HG03457 (cell line): ENCODE measurements at regions not wholly inside any gene's neighbourhood (a gene's known extent, or its start where the extent isn't known, plus 50 kb on each side); places are given as distances from the start of the nearest gene placed in this dataset.
A peak's percentile ranks its signal among the peaks of the same experiment; 100 is the strongest.
"Not testable (repeated sequence)": the region's sequence is repeated elsewhere in the genome, so short reads cannot be mapped to it uniquely, and the experiment has no call there.

Experiments used
- ATAC-seq: cut with Tn5 transposase; IDR thresholded peaks from one replicate; pipeline ENCODE4 v1.9.1; 2021; ENCODE audit warnings: moderate number of reproducible peaks; ENCODE audit not compliant: unreplicated experiment

DNA sequence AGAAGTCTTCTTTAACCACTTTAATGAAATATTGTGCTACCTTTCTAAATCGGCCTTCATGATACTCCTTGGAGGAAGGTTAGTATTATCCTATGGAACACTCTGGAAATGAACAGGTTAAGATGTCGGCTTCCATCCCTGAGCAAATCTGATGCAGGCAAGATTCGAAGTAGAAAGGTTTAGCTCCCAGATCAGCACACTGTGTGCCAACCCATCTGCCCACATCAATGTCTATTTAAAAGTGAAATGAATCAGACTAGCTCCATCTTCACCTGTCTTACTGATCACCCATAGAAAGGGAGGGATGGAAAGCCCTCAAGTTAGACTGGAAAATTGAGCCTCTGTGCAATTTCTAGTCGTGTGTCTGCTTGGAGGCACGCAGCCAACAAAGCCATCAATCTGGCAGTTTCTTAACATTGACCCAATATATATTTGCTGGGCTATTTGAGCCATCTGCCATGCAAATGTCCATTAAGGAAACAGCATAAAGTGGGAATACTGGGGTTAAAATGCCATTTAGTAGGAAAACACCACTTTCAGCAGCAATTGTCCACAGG is 506.1 kb downstream of the RMST start:
- no peak for ATAC-seq

- no peak for ATAC-seq
Observed at GRCh38 chr12:97977870-97978405, 515.3 kb downstream of the RMST start.

DNA sequence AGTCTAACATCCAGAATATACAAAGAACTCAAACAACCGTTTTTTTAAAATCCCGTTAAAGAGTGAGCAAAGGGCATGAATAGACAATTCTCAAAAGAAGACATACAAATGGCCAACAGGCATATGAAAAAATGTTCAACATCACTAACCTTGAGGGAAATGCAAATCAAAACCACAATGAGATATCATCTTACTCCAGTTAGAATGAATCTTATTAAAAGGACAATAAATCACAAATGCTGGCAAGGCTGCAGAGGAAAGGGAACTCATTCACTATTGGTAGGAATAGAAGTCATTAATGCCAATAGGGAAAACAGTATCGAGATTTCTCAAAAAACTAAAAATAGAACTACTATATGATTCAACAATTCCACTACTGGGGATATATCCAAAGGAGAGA is 520.1 kb downstream of the RMST start:
- ATAC-seq, result no peak

DNA sequence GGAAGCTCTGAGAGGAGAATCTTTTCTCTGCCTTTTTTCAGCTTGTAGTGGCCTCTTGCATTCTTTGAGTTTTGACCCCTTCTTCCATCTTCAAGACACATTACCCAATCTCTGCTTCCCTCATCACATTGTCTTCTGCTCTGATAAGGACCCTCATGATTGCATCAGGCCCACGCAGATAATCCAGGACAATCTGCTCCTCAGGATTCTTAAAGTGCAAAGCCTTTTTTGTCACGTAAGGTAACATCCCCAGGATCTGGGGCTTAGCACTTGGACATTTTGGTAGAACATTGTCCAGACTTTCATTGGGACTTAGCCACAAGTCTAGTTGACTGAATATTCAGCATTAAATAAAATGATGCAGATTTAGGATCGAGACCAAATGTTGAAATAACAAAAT is 521.2 kb downstream of the RMST start:
- ATAC-seq, result no peak

DNA sequence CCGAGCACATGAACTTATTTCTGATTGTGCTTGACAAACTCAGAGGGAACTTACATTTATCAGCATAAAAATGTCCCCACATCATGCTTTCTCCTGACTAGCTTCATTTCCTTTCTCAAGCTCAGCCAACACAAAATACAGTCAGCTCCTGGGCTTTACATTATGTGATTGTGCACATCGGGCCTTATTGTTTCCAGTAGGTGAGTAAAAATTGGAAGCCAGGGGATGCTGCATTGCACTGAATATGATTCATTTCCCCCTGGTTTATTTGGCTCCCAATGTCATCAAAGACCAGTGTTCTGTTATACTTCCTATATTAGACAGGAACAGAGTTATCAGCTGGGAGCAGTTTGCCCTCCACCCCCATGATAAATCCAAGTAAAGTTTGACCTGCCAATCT is 521.8 kb downstream of the RMST start:
- no peak for ATAC-seq

- ATAC-seq, result no peak
Observed at GRCh38 chr12:97984974-97985580, 522.5 kb downstream of the RMST start.

DNA sequence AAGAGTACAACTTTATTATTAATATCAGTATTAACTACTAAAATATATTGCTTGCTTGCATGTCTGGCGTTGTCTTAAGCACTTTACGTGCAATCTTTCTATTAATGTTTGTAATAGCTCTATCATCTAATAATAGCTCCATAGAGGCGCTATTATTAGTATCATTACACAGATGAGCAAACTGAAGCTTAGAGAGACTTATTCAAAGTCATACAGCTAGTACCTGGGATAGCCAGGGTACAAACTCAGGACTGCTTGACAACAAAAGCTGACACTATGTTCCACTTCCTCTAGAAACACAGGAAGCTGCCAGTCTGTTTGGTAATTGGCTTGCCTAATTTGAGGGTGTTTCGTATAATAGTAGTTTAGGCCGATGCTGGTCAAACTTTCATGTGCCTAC is 523.2 kb downstream of the RMST start:
- ATAC-seq, result no peak

DNA sequence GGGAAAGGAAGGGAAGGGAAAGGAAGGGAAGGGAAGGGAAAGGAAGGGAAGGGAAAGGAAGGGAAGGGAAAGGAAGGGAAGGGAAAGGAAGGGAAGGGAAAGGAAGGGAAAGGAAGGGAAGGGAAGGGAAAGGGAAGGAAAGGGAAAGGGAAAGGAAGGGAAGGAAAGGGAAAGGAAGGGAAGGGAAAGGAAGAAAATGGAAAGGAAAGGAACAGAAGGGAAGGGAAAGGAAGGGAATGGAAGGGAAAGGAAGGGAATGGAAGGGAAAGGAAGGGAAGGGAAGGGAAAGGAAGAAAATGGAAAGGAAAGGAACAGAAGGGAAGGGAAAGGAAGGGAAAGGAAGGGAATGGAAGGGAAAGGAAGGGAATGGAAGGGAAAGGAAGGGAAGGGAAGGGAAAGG is 526.0 kb downstream of the RMST start:
- not testable (repeated sequence) for ATAC-seq

DNA sequence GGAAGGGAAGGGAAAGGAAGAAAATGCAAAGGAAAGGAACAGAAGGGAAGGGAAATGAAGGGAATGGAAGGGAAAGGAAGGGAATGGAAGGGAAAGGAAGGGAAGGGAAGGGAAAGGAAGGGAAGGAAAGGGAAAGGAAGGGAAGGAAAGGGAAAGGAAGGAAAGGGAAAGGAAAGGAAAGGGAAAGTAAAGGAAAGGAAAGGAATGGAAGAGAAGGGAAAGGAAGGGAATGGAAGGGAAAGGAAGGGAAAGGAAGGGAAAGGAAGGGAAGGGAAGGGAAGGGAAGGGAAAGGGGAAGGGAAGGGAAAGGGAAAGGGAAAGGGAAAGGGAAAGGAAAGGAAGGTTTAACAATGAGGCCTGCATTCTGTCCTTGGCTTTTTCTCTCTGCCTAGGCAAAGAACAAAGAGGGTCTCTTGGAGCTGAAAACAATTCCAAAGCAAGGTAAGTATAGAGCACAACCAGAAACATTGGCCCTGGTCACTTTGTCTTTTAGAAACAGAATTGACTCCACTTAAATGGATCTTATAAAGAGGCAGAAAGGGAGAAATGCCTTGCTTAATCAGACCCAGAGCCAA is 525.9 kb upstream of the TMPO start:
- no peak for ATAC-seq

- ATAC-seq, result no peak
Observed at GRCh38 chr12:97994746-97995484, 520.5 kb upstream of the TMPO start.

GRCh38 chr12:97995559-97995958 is 519.8 kb upstream of the TMPO start:
- ATAC-seq, result no peak

DNA sequence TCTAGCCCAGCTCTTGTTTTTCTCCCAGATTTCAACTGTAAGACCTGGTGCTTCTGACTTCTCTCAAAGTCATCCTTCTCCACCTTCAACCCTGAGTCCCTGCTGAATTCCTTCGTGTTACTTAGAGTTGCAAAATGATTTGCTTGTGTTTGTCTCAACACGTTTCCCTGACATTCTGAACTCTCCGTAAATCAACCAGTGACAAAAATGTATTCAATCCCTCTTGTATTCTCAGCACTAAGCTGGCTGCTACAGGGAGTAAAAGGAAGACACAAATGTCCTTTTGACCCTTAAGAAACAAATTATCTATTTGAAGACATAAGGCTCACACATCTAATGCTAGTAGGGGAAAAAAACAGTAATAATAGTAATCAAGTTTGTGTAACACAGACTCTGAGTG is 514.0 kb upstream of the TMPO start:
- ATAC-seq, result no peak

DNA sequence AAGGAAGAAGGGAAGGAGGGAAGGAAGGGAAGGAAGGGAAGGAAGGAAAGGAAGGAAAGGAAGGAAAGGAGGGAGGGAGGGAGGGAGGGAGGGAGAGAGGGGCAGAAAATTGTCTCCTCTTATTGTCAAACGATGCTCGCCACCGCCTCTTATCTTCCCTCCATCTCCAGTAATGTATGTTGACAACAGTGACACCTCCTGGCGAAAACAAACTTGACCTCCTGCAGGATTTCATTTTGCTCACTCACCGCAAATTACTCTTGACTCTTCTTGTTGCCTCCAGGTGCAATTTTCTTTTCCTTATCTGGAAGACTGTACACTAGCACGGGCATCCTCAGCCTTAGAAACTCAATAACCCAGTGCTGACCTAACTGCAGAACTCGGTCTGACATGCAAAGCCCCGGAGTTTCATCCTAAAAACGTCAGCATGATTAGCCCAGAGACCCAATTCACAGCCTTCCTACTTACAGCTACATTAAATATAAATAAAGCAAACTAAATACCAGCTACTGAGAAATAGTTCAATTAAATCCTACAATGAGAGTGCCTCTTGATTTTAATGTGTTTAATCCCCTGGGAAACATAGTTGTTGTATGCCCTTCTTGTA is 512.4 kb upstream of the TMPO start:
- ATAC-seq, result peak; percentile 76

DNA sequence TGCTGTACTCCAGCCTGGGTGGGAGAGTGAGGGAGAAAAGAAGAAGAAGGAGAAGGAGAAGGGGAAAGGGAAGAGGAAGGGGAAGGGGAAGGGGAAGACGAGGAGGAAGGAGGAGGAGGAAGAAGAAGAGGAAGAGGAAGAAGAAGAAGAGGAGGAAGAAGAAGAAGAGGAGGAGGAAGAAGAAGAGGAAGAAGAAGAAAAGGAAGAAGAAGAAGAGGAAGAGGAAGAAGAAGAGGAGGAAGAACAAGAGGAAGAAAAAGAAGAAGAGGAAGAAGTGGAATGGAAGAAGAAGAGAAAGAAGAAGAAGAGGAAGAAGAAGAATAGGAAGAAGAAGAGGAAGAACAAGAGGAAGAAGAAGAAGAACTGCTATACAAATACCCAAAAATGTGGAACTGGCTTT is 507.4 kb upstream of the TMPO start:
- ATAC-seq, result no peak

- ATAC-seq, result no peak
Observed at GRCh38 chr12:98013560-98013959, 501.8 kb upstream of the TMPO start.

DNA sequence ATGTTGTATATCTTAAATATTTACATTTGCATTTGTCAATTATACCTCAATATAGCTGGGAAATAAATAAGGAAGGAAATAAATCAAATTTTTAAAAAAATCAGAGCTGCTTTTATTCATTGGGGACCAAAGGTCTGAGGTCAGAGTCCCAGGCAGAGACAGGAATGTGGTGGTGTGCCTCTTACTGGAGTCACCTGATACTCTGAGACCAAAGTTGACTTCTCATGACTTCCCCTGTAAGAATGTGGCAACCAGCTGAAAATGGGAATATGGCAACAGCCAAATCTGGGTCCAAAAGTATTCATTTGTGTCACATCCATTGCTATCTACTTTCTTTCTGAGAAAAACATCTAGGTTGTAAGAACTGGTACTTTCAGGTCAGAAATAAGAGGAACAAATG is 496.6 kb upstream of the TMPO start:
- no peak for ATAC-seq

GRCh38 chr12:98020376-98020775 is 495.0 kb upstream of the TMPO start:
- ATAC-seq, result no peak

GRCh38 chr12:98022961-98023360 is 492.4 kb upstream of the TMPO start:
- no peak for ATAC-seq

- ATAC-seq, result no peak
Observed at GRCh38 chr12:98037401-98038140, 477.8 kb upstream of the TMPO start.

DNA sequence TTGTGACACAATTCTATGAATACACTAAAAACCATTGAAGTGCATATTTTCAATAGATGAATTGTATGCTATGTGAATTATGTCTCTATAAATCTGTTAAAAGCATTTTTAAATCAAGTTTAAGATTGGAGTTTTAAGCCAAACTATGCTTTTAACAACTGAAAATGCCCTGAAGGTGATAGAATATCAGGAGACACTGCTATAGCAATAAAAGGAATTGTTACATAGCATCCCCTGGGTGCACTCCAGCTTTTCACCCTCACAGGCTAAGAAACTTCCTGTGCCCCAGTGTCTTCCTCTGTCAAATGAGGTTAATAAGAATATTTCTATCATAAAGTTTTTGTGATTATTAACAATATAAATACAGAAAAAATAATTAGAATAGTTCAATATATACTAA is 472.7 kb upstream of the TMPO start:
- no peak for ATAC-seq

DNA sequence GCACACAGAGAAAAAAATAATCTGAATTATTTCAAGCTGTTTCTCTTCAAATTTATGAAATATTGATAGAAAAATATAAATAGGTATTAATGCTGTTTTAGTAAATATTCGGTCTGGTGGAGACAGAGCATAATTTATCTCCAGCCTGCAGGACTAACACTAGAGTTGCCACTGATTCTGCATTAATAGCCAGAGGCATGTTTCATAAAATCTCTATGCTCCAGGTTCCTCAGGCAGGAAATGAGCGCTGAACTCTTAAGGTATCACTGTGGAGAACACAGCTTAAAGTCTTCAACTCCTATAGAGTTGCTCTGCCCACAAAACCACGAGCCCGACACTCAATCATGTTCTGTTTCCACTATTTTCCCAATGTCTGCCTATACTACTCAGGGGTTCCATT is 470.0 kb upstream of the TMPO start:
- ATAC-seq, result no peak
